H1 (cell line): ENCODE measurements at regions not wholly inside any gene's neighbourhood (a gene's known extent, or its start where the extent isn't known, plus 50 kb on each side); places are given as distances from the start of the nearest gene placed in this dataset.

Source experiments
- CTCF ChIA-PET: fragments of 300-600 bp; sonication (Branson Sonifier 250); formaldehyde crosslinking; loops from one replicate; lab custom pipeline; 2021; ENCODE audit not compliant: partially characterized antibody; lab: Charles Lee
- POLR2A ChIA-PET: fragments of 300-600 bp; sonication (Branson Sonifier 250); formaldehyde crosslinking; loops from one replicate; lab custom pipeline; 2021; ENCODE audit warnings: inconsistent platforms; ENCODE audit not compliant: partially characterized antibody; lab: Charles Lee
- DNase-seq, 2 experiments: peaks; one replicate each; pipeline versions ENCODE4 v3.0.0 to v3.0.0-alpha.2; 2010 to 2022; ENCODE audit warnings: low spot score in 2 of 2, low read depth in 1 of 2, mixed read lengths in 1 of 2
- FAIRE-seq: peaks from 2 replicates; lab custom pipeline; 2011; peaks lifted over from hg19 to GRCh38; lab: Jason Lieb, UNC
- H2AFZ ChIP-seq: 2 replicates; pipeline ENCODE4 v1.8.1; 2012; ENCODE audit warnings: low read length, inconsistent platforms
- H2AK5ac ChIP-seq: 2 replicates; pipeline ENCODE4 v1.6.1; 2013; ENCODE audit warnings: low read depth, low read length
- H2BK120ac ChIP-seq: replicated peaks from 2 replicates; pipeline ENCODE3; 2013; ENCODE audit warnings: low read depth, low read length, inconsistent platforms
- H2BK12ac ChIP-seq: 2 replicates; pipeline ENCODE4 v1.6.1; 2013; ENCODE audit warnings: low read depth, low read length
- H2BK15ac ChIP-seq: 2 replicates; pipeline ENCODE4 v1.6.1; 2013; ENCODE audit warnings: low read length
- H2BK20ac ChIP-seq: 2 replicates; pipeline ENCODE4 v1.6.1; 2013; ENCODE audit warnings: low read length
- H2BK5ac ChIP-seq: 2 replicates; pipeline ENCODE4 v1.6.1; 2013; ENCODE audit warnings: low read depth, low read length
- H3K14ac ChIP-seq: 2 replicates; pipeline ENCODE4 v1.6.1; 2013; ENCODE audit warnings: inconsistent platforms; ENCODE audit not compliant: insufficient read length
- H3K18ac ChIP-seq: 2 replicates; pipeline ENCODE4 v1.6.1; 2013; ENCODE audit warnings: low read length; ENCODE audit errors: extremely low read depth
- H3K23ac ChIP-seq: 2 replicates; pipeline ENCODE4 v1.6.1; 2013; ENCODE audit warnings: inconsistent platforms; ENCODE audit not compliant: insufficient read length
- H3K23me2 ChIP-seq: 2 replicates; pipeline ENCODE4 v1.6.1; 2013; ENCODE audit warnings: low read depth, low read length
- H3K27ac ChIP-seq: 2 replicates; pipeline ENCODE4 v1.6.1; 2011; ENCODE audit warnings: low read depth, low read length, inconsistent platforms
- H3K27me3 ChIP-seq, 4 experiments: replicated peaks in 1 of 4; 1 replicate in 1 of 4; 2 replicates in 3 of 4; pipeline versions ENCODE4 v1.6.1 to v1.8.1; 2011 to 2013; ENCODE audit warnings: low read length in 3 of 4, mild to moderate bottlenecking in 3 of 4, inconsistent platforms in 2 of 4, mixed read lengths in 2 of 4, moderate library complexity in 1 of 4; ENCODE audit not compliant: control insufficient read depth in 3 of 4, insufficient read depth in 3 of 4; ENCODE audit errors: extremely low read depth in 1 of 4
- H3K36me3 ChIP-seq, 4 experiments: 2 replicates each; pipeline versions ENCODE4 v1.6.1 to v1.8.1; 2011 to 2013; ENCODE audit warnings: mild to moderate bottlenecking in 4 of 4, low read length in 3 of 4, moderate library complexity in 2 of 4, control low read depth in 1 of 4, inconsistent platforms in 1 of 4; ENCODE audit not compliant: insufficient read depth in 4 of 4, control insufficient read depth in 2 of 4
- H3K4ac ChIP-seq: replicated peaks from 2 replicates; pipeline ENCODE3; 2013; ENCODE audit warnings: low read length, low read depth, mixed read lengths, inconsistent platforms; ENCODE audit not compliant: insufficient read length
- H3K4me1 ChIP-seq, 4 experiments: replicated peaks in 1 of 4; 1 replicate in 1 of 4; 2 replicates in 3 of 4; pipeline versions ENCODE4 v1.6.1 to v1.8.1; 2011 to 2013; ENCODE audit warnings: low read length in 3 of 4, inconsistent platforms in 2 of 4, mixed read lengths in 1 of 4; ENCODE audit not compliant: insufficient read depth in 4 of 4, control insufficient read depth in 3 of 4
- H3K4me2 ChIP-seq, 2 experiments: 2 replicates each; pipeline versions ENCODE4 v1.6.1 to v1.8.1; 2011 to 2013; ENCODE audit warnings: low read depth in 2 of 2, low read length in 2 of 2, control low read depth in 1 of 2, inconsistent platforms in 1 of 2, mild to moderate bottlenecking in 1 of 2; ENCODE audit not compliant: insufficient read depth in 1 of 2
- H3K4me3 ChIP-seq, 4 experiments: fragments of 200-600, 300-600 bp in 1 of 4; sonication (generic), shearing (Covaris generic), sonication (Bioruptor Twin) in 1 of 4; 2 replicates each; pipeline versions ENCODE4 v1.5.1 to v1.8.1; 2011 to 2016; ENCODE audit warnings: low read length in 4 of 4, low read depth in 3 of 4, control low read depth in 2 of 4, inconsistent platforms in 2 of 4, mild to moderate bottlenecking in 2 of 4, mixed read lengths in 1 of 4, moderate library complexity in 1 of 4; ENCODE audit not compliant: insufficient read depth in 2 of 4; ENCODE audit errors: extremely low read depth in 1 of 4
- H3K56ac ChIP-seq: replicated peaks from 2 replicates; pipeline ENCODE3; 2013; ENCODE audit warnings: low read depth, mild to moderate bottlenecking, mixed read lengths, low read length, inconsistent platforms; ENCODE audit not compliant: insufficient read length
- H3K79me1 ChIP-seq: 2 replicates; pipeline ENCODE4 v1.6.1; 2013; ENCODE audit warnings: low read depth, low read length, control low read depth
- H3K79me2 ChIP-seq, 2 experiments: 2 replicates each; pipeline versions ENCODE4 v1.6.1 to v1.8.1; 2012 to 2013; ENCODE audit warnings: low read length in 2 of 2, mild to moderate bottlenecking in 2 of 2, inconsistent platforms in 1 of 2; ENCODE audit not compliant: insufficient read depth in 2 of 2, control insufficient read depth in 1 of 2
- H3K9ac ChIP-seq, 4 experiments: replicated peaks in 1 of 4; 1 replicate in 1 of 4; 2 replicates in 3 of 4; pipeline versions ENCODE4 v1.6.1 to v1.8.1; 2011 to 2013; ENCODE audit warnings: low read depth in 3 of 4, low read length in 3 of 4, control low read depth in 2 of 4, mild to moderate bottlenecking in 2 of 4, moderate library complexity in 2 of 4, inconsistent platforms in 1 of 4; ENCODE audit errors: extremely low read depth in 1 of 4
- H3K9me3 ChIP-seq, 2 experiments: 2 replicates each; pipeline versions ENCODE4 v1.6.1 to v1.8.1; 2012 to 2013; ENCODE audit warnings: mild to moderate bottlenecking in 2 of 2, moderate library complexity in 2 of 2, control low read depth in 1 of 2, inconsistent platforms in 1 of 2, low read depth in 1 of 2, low read length in 1 of 2, mixed read lengths in 1 of 2; ENCODE audit not compliant: insufficient read depth in 2 of 2
- H4K20me1 ChIP-seq, 2 experiments: replicated peaks in 1 of 2; 2 replicates each; pipeline versions ENCODE3 to v1.8.1; 2011 to 2013; ENCODE audit warnings: inconsistent platforms in 2 of 2, low read length in 2 of 2, mild to moderate bottlenecking in 1 of 2; ENCODE audit not compliant: insufficient read depth in 2 of 2, control insufficient read depth in 1 of 2
- H4K5ac ChIP-seq: 2 replicates; pipeline ENCODE4 v1.6.1; 2013; ENCODE audit warnings: low read length, low read depth, mixed read lengths, inconsistent platforms; ENCODE audit not compliant: insufficient read length
- H4K8ac ChIP-seq: 2 replicates; pipeline ENCODE4 v1.8.0; 2013; ENCODE audit warnings: mild to moderate bottlenecking, moderate library complexity, low read length, inconsistent platforms; ENCODE audit not compliant: insufficient read depth; ENCODE audit errors: extremely low read depth
- H4K91ac ChIP-seq: replicated peaks from 2 replicates; pipeline ENCODE3; 2013; ENCODE audit warnings: low read length, mixed read lengths, inconsistent platforms; ENCODE audit not compliant: insufficient read length
- CREB1 ChIP-seq: IDR thresholded peaks from 2 replicates; pipeline ENCODE4 v1.6.1; 2012; ENCODE audit warnings: inconsistent platforms
- EP300 ChIP-seq, 2 experiments: IDR thresholded peaks; 1 replicate in 1 of 2; 2 replicates in 1 of 2; pipeline ENCODE4 v1.6.1; 2011 to 2012; ENCODE audit warnings: low read depth in 2 of 2, low read length in 2 of 2, mild to moderate bottlenecking in 2 of 2, borderline replicate concordance in 1 of 2, inconsistent platforms in 1 of 2, moderate library complexity in 1 of 2
- FOSL1 ChIP-seq: IDR thresholded peaks from 2 replicates; pipeline ENCODE4 v1.6.1; 2011; ENCODE audit warnings: mild to moderate bottlenecking, low read depth, low read length, moderate library complexity; ENCODE audit not compliant: insufficient read depth
- GTF2F1 ChIP-seq: IDR thresholded peaks from 2 replicates; pipeline ENCODE4 v1.6.1; 2012; ENCODE audit warnings: low read depth, low read length, improper control_type of control experiment, borderline replicate concordance
- HDAC2 ChIP-seq, 2 experiments: fragments of 300-600 bp in 1 of 2; sonication (generic) in 1 of 2; IDR thresholded peaks; 2 replicates each; pipeline ENCODE4 v1.6.1; 2011 to 2012; ENCODE audit warnings: low read depth in 2 of 2, low read length in 2 of 2, mild to moderate bottlenecking in 2 of 2, moderate library complexity in 2 of 2, borderline replicate concordance in 1 of 2, inconsistent platforms in 1 of 2
- JUND ChIP-seq: IDR thresholded peaks from 2 replicates; pipeline ENCODE4 v1.6.1; 2011; ENCODE audit warnings: mild to moderate bottlenecking, improper control_type of control experiment, low read length
- KDM4A ChIP-seq: IDR thresholded peaks from one replicate; pipeline ENCODE4 v1.7.1; 2012; ENCODE audit warnings: low read depth, mild to moderate bottlenecking, moderate library complexity, low read length, inconsistent platforms; ENCODE audit not compliant: severe bottlenecking
- POU5F1 ChIP-seq: IDR thresholded peaks from 2 replicates; pipeline ENCODE4 v1.6.1; 2011; ENCODE audit warnings: low read depth, mild to moderate bottlenecking, low read length, moderate library complexity
- RBBP5 ChIP-seq: IDR thresholded peaks from 2 replicates; pipeline ENCODE4 v1.7.1; 2012; ENCODE audit warnings: low read depth, mild to moderate bottlenecking, inconsistent platforms, low read length, moderate library complexity, borderline replicate concordance
- SP2 ChIP-seq: IDR thresholded peaks from 2 replicates; pipeline ENCODE4 v1.6.1; 2012; ENCODE audit warnings: mild to moderate bottlenecking, low read length, inconsistent platforms
- SRF ChIP-seq: IDR thresholded peaks from 2 replicates; pipeline ENCODE4 v1.6.1; 2011; ENCODE audit warnings: mild to moderate bottlenecking, low read depth, low read length, moderate library complexity
- TAF1 ChIP-seq: IDR thresholded peaks from 2 replicates; pipeline ENCODE4 v1.6.1; 2011; ENCODE audit warnings: mild to moderate bottlenecking, low read depth, low read length
- WGBS, 2 experiments: shearing (Covaris generic) in 1 of 2; methylation state at CpG; one replicate each; pipeline versions ENCODE4 v1.1.6 to v1.1.7; 2013 to 2015; ENCODE audit warnings: low lambda C conversion rate in 2 of 2, mixed read lengths in 2 of 2, inconsistent platforms in 1 of 2, low coverage in 1 of 2, missing lambda C conversion rate in 1 of 2; ENCODE audit not compliant: insufficient replicate concordance in 2 of 2, insufficient coverage in 1 of 2, insufficient read length in 1 of 2; ENCODE audit errors: extremely low coverage in 1 of 2, missing lambda C conversion rate in 1 of 2; 5-methylcytosine and 5-hydroxymethylcytosine counted together
- TF ChIP-seq, protein P1 (sequence below): IDR thresholded peaks from 2 replicates; pipeline ENCODE4 v1.6.1; 2012; ENCODE audit warnings: inconsistent platforms

DNA sequence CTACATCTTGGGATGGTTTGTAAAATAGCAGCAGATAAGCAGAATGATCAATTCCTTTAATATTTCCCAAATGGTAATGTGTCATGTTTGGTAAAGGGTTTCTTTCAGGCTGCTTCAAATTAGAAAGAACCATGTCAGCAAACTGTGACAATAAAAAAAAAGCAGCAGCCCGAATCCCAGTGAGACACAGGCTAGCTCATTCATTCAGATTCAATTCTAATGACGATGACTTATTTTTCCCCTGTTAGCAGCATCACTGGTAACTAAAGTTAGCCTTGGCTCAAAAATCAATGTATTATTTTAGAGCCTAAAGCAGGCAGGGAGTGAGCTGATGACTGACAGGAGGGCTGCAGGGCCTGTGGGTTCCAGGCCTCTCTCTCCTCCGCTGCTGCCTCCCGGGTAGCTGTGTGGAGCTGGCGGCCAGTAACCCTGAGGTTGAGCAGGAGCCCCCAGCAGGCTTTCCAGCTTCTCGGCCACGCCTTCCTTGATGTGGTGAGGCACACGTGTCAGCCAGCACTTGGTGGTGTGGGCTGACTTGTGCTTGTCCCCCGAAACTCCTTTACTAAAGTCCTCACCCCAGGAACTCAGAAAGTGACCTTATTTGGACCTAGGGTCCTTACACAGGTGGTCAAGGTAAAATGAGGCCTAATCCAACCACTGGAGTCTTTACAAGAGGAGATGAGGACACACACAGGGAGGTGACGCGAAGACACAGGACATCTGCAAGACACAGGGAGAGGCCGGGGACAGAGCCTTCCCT is 120.5 kb upstream of the HS6ST1 start:
- no peaks in the 10 kb centered on the region for H3K79me1 ChIP-seq
- FAIRE-seq, result no peak
- no peaks in the 10 kb centered on the region for H3K27me3 ChIP-seq
- no peaks in the 10 kb centered on the region for H4K20me1 ChIP-seq
- H2BK5ac ChIP-seq, result no peak overlapping the region
- no peak overlapping the region for H3K4me3 ChIP-seq
- H4K91ac ChIP-seq, result no peak overlapping the region
- H2BK15ac ChIP-seq, result 0 out of 2 replicates have a peak overlapping the region, but pooled peaks have one; percentile 61
- H3K9ac ChIP-seq, result no peak overlapping the region
- ChIA-PET CTCF (interaction anchor here (0.6 to 0.9 kb wide), 3 partner anchors 16 to 687 kb away, joined by 3 to 5 read pairs (median 3); no protein-coding TSS in a partner anchor), POLR2A (no interaction called here)
- no peak overlapping the region for H3K18ac ChIP-seq
- 80% methylated on average over 12 of the region's 12 CpGs; no CpG with 5 or more reads in 1 of the 2 experiments for WGBS, 2 experiments
- peak in 1 of 2 experiments; percentile 37 for DNase-seq
- H3K14ac ChIP-seq, result no peak overlapping the region
- H3K4me1 ChIP-seq, result peaks cover 5 to 10% (median 8%) of the 10 kb centered on the region in 4 experiments; a peak in 5 of 7 replicates
- H3K4me2 ChIP-seq, result no peak overlapping the region
- no peaks in the 10 kb centered on the region for H3K9me3 ChIP-seq
- no peak overlapping the region for H3K4ac ChIP-seq
- no peaks in the 10 kb centered on the region for H3K36me3 ChIP-seq
- H2BK20ac ChIP-seq, result no peak overlapping the region
- no peak overlapping the region for H4K5ac ChIP-seq
- no peak overlapping the region for H2AK5ac ChIP-seq
- no peak overlapping the region for H3K23ac ChIP-seq
- no peak overlapping the region for H3K27ac ChIP-seq
- no peaks in the 10 kb centered on the region for H3K23me2 ChIP-seq
- no peak overlapping the region for H2BK120ac ChIP-seq
- no peaks in the 10 kb centered on the region for H3K79me2 ChIP-seq
- H2BK12ac ChIP-seq, result no peak overlapping the region
- no peak overlapping the region for H2AFZ ChIP-seq
- no peak overlapping the region for H3K56ac ChIP-seq
- no peak overlapping the region; the same call in 1 of the 2 replicates for H4K8ac ChIP-seq
- TF ChIP-seq SRF (no peak), FOSL1 (no peak), RBBP5 (no peak), JUND (no peak), GTF2F1 (no peak), SP2 (no peak), POU5F1 (no peak), EP300 (IDR thresholded peaks at IDR 0.05; ENCODE audit: borderline replicate concordance in 1 of 2, low read depth in 2 of 2, low read length in 2 of 2) (no peak), TAF1 (no peak), CREB1 (no peak), HDAC2 (IDR thresholded peaks at IDR 0.05; ENCODE audit: borderline replicate concordance in 1 of 2, low read depth in 2 of 2, low read length in 2 of 2) (no peak), KDM4A (no peak)
- TF ChIP-seq, protein P1, sequence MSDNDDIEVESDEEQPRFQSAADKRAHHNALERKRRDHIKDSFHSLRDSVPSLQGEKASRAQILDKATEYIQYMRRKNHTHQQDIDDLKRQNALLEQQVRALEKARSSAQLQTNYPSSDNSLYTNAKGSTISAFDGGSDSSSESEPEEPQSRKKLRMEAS, result no peak
